ENCODE measurements at regions not wholly inside any gene's neighbourhood (a gene's known extent, or its start where the extent isn't known, plus 50 kb on each side); places are given as distances from the start of the nearest gene placed in this dataset.

DNA sequence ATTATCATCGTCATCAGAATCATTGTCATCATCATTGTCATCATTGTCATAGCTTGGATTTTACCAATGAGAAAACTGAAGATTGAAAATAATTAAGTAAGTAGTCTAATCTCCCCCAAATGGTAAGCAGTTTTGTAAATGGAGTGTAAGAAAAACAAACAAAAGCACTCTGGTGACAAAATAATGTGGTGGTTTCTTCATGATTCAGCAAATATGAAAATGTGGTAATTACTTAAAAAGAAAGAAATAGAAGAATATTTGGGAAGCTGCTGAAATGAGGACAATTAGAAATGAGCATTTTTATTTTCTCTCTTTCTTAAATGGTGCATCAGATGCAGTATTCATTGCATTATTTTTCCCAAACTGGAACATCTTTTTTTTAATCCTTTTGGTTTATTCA, 514.4 kb downstream of the DCDC2C start:
- TF ChIP-seq, protein P1, sequence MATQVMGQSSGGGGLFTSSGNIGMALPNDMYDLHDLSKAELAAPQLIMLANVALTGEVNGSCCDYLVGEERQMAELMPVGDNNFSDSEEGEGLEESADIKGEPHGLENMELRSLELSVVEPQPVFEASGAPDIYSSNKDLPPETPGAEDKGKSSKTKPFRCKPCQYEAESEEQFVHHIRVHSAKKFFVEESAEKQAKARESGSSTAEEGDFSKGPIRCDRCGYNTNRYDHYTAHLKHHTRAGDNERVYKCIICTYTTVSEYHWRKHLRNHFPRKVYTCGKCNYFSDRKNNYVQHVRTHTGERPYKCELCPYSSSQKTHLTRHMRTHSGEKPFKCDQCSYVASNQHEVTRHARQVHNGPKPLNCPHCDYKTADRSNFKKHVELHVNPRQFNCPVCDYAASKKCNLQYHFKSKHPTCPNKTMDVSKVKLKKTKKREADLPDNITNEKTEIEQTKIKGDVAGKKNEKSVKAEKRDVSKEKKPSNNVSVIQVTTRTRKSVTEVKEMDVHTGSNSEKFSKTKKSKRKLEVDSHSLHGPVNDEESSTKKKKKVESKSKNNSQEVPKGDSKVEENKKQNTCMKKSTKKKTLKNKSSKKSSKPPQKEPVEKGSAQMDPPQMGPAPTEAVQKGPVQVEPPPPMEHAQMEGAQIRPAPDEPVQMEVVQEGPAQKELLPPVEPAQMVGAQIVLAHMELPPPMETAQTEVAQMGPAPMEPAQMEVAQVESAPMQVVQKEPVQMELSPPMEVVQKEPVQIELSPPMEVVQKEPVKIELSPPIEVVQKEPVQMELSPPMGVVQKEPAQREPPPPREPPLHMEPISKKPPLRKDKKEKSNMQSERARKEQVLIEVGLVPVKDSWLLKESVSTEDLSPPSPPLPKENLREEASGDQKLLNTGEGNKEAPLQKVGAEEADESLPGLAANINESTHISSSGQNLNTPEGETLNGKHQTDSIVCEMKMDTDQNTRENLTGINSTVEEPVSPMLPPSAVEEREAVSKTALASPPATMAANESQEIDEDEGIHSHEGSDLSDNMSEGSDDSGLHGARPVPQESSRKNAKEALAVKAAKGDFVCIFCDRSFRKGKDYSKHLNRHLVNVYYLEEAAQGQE (IDR thresholded peaks at IDR 0.05; ENCODE audit: insufficient read depth in 1 of 2, low read depth in 2 of 2, low read length in 2 of 2) = no peak
- no peak for TF ChIP-seq FOXP2 (optimal IDR thresholded peaks at IDR 0.05; ENCODE audit: borderline replicate concordance, extremely low read depth, extremely low read length, insufficient read depth)
- no peak for TF ChIP-seq TAF1 (IDR thresholded peaks at IDR 0.05; ENCODE audit: borderline replicate concordance, insufficient read depth, low read length)
- no peak for TF ChIP-seq POLR2AphosphoS5 (IDR thresholded peaks at IDR 0.05; ENCODE audit: low read depth, low read length)
